GM23338 (cell line): ENCODE measurements at regions not wholly inside any gene's neighbourhood (a gene's known extent, or its start where the extent isn't known, plus 50 kb on each side); places are given as distances from the start of the nearest gene placed in this dataset.

Experiments used
- ATAC-seq: fragments of 200-7000 bp; cut with Tn5 transposase; 3 replicates; pipeline ENCODE4 v1.9.1; 2020
- DNase-seq: peaks from one replicate; pipeline ENCODE4 v3.0.0-alpha.2; 2015; ENCODE audit warnings: low spot score
- H2AFZ ChIP-seq: fragments of 200-600 bp; sonication (generic); 2 replicates; pipeline ENCODE4 v1.8.0; 2016; ENCODE audit warnings: antibody characterized with exemption, mild to moderate bottlenecking, moderate library complexity
- H3F3A ChIP-seq: fragments of 200-600 bp; sonication (generic); replicated peaks from 2 replicates; pipeline ENCODE4 v1.8.0; 2017; ENCODE audit warnings: antibody characterized with exemption, mixed run types, low read depth
- H3K27ac ChIP-seq: fragments of 200-600 bp; sonication (generic); 2 replicates; pipeline ENCODE4 v1.6.1; 2016; ENCODE audit warnings: low read depth
- H3K27me3 ChIP-seq: fragments of 200-600 bp; sonication (generic); 2 replicates; pipeline ENCODE4 v1.8.0; 2016; ENCODE audit warnings: mild to moderate bottlenecking, mixed run types, moderate library complexity; ENCODE audit not compliant: insufficient read depth
- H3K36me3 ChIP-seq: fragments of 200-600 bp; sonication (generic); 2 replicates; pipeline ENCODE4 v1.8.0; 2016; ENCODE audit warnings: mild to moderate bottlenecking; ENCODE audit not compliant: insufficient read depth
- H3K4me1 ChIP-seq: fragments of 200-600 bp; sonication (generic); 2 replicates; pipeline ENCODE4 v1.8.0; 2016; ENCODE audit warnings: mild to moderate bottlenecking, moderate library complexity; ENCODE audit not compliant: insufficient read depth
- H3K4me2 ChIP-seq: fragments of 200-600 bp; sonication (generic); 2 replicates; pipeline ENCODE4 v1.7.1; 2017; ENCODE audit warnings: mixed run types
- H3K4me3 ChIP-seq: fragments of 200-600 bp; sonication (generic); 2 replicates; pipeline ENCODE4 v1.6.1; 2016; ENCODE audit warnings: mixed run types
- H3K79me2 ChIP-seq: fragments of 200-600 bp; sonication (generic); replicated peaks from 2 replicates; pipeline ENCODE4 v1.8.0; 2017; ENCODE audit warnings: mild to moderate bottlenecking; ENCODE audit not compliant: insufficient read depth
- H3K9me2 ChIP-seq: fragments of 200-600 bp; sonication (generic); 2 replicates; pipeline ENCODE4 v1.8.0; 2017; ENCODE audit not compliant: insufficient read depth
- H4K20me1 ChIP-seq: fragments of 200-600 bp; sonication (generic); replicated peaks from 2 replicates; pipeline ENCODE4 v1.8.0; 2017; ENCODE audit warnings: mild to moderate bottlenecking; ENCODE audit not compliant: insufficient read depth
- H3K27ac Mint-ChIP-seq: 2 replicates; pipeline ENCODE4 v1.8.0; 2020; ENCODE audit warnings: inconsistent platforms, mild to moderate bottlenecking, moderate library complexity, mixed read lengths
- H3K27me3 Mint-ChIP-seq: 3 replicates; pipeline ENCODE4 v1.8.0; 2022; ENCODE audit warnings: low read depth, mild to moderate bottlenecking, moderate library complexity, mixed read lengths, inconsistent platforms; ENCODE audit not compliant: insufficient read depth, poor library complexity
- H3K36me3 Mint-ChIP-seq: 3 replicates; pipeline ENCODE4 v1.8.0; 2021; ENCODE audit warnings: low read depth, mild to moderate bottlenecking, inconsistent platforms, moderate library complexity, mixed read lengths
- H3K4me1 Mint-ChIP-seq: 3 replicates; pipeline ENCODE4 v1.8.0; 2020; ENCODE audit warnings: mild to moderate bottlenecking, inconsistent platforms, mixed read lengths
- H3K4me3 Mint-ChIP-seq: 3 replicates; pipeline ENCODE4 v1.8.0; 2021; ENCODE audit warnings: moderate library complexity, mild to moderate bottlenecking, inconsistent platforms, mixed read lengths
- H3K9me3 Mint-ChIP-seq: 3 replicates; pipeline ENCODE4 v1.8.0; 2020; ENCODE audit warnings: moderate library complexity, mild to moderate bottlenecking, inconsistent platforms, mixed read lengths
- CTCF ChIP-seq, 2 experiments: fragments of 200-600 bp in 1 of 2; sonication (generic) in 1 of 2; conservative IDR thresholded peaks; 2 replicates each; pipeline versions ENCODE4 v1.5.1 to v1.6.1; 2016 to 2017; ENCODE audit warnings: antibody characterized with exemption in 2 of 2, low read depth in 2 of 2, mild to moderate bottlenecking in 2 of 2, moderate library complexity in 1 of 2
- JUNB ChIP-seq: IDR thresholded peaks from one replicate; pipeline ENCODE4 v1.6.1; 2016; ENCODE audit warnings: antibody characterized with exemption; ENCODE audit not compliant: unreplicated experiment
- NANOG ChIP-seq: IDR thresholded peaks from 2 replicates; pipeline ENCODE4 v1.6.1; 2016; ENCODE audit warnings: antibody characterized with exemption, borderline replicate concordance
- POLR2AphosphoS5 ChIP-seq: IDR thresholded peaks from 2 replicates; pipeline ENCODE4 v1.6.1; 2016; ENCODE audit warnings: antibody characterized with exemption, low read depth
- ZNF462 ChIP-seq: fragments of 250-450 bp; sonication (Bioruptor Pico); IDR thresholded peaks from 2 replicates; pipeline ENCODE4 v1.5.0; 2020; ENCODE audit warnings: mild to moderate bottlenecking, moderate library complexity
- TF ChIP-seq, protein P1 (sequence below): IDR thresholded peaks from 2 replicates; pipeline ENCODE4 v1.6.1; 2016; ENCODE audit warnings: antibody characterized with exemption

- ATAC-seq (no peak), DNase-seq (no peak)
- H3K9me2 ChIP-seq = peaks cover 5% of the 10 kb centered on the region; the same call in 1 of the 2 replicates
- no peak for TF ChIP-seq CTCF (conservative IDR thresholded peaks at IDR 0.05; ENCODE audit: low read depth in 2 of 2)
- TF ChIP-seq, protein P1, sequence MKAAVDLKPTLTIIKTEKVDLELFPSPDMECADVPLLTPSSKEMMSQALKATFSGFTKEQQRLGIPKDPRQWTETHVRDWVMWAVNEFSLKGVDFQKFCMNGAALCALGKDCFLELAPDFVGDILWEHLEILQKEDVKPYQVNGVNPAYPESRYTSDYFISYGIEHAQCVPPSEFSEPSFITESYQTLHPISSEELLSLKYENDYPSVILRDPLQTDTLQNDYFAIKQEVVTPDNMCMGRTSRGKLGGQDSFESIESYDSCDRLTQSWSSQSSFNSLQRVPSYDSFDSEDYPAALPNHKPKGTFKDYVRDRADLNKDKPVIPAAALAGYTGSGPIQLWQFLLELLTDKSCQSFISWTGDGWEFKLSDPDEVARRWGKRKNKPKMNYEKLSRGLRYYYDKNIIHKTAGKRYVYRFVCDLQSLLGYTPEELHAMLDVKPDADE = no peak
- TF ChIP-seq JUNB = no peak
- TF ChIP-seq POLR2AphosphoS5 = no peak
- no peak for TF ChIP-seq ZNF462 (CRISPR knock-in tag)
- TF ChIP-seq NANOG = no peak
- peaks cover 14% of the 10 kb centered on the region for H3K4me1 ChIP-seq
- Mint-ChIP-seq H3K27ac (no peak overlapping the region), H3K27me3 (peaks cover 2% of the 10 kb centered on the region), H3K9me3 (no peaks in the 10 kb centered on the region), H3K4me3 (no peak overlapping the region), H3K36me3 (no peaks in the 10 kb centered on the region), H3K4me1 (peaks cover 19% of the 10 kb centered on the region)
- H3F3A ChIP-seq = 0 out of 2 replicates have a peak, but pooled peaks cover 7% of the 10 kb centered on the region
- no peaks in the 10 kb centered on the region for H4K20me1 ChIP-seq
- no peak overlapping the region for H2AFZ ChIP-seq
- no peaks in the 10 kb centered on the region for H3K79me2 ChIP-seq
- H3K4me3 ChIP-seq = no peak overlapping the region
- no peaks in the 10 kb centered on the region for H3K27me3 ChIP-seq
- H3K27ac ChIP-seq = no peak overlapping the region
- no peaks in the 10 kb centered on the region; the same call in 1 of the 2 replicates for H3K36me3 ChIP-seq
- no peak overlapping the region for H3K4me2 ChIP-seq
These were observed 62.4 kb upstream of the ZNF608 start for GRCh38 chr5:124808842-124809268.
